ENCODE measurements at regions not wholly inside any gene's neighbourhood (a gene's known extent, or its start where the extent isn't known, plus 50 kb on each side); places are given as distances from the start of the nearest gene placed in this dataset.

DNA sequence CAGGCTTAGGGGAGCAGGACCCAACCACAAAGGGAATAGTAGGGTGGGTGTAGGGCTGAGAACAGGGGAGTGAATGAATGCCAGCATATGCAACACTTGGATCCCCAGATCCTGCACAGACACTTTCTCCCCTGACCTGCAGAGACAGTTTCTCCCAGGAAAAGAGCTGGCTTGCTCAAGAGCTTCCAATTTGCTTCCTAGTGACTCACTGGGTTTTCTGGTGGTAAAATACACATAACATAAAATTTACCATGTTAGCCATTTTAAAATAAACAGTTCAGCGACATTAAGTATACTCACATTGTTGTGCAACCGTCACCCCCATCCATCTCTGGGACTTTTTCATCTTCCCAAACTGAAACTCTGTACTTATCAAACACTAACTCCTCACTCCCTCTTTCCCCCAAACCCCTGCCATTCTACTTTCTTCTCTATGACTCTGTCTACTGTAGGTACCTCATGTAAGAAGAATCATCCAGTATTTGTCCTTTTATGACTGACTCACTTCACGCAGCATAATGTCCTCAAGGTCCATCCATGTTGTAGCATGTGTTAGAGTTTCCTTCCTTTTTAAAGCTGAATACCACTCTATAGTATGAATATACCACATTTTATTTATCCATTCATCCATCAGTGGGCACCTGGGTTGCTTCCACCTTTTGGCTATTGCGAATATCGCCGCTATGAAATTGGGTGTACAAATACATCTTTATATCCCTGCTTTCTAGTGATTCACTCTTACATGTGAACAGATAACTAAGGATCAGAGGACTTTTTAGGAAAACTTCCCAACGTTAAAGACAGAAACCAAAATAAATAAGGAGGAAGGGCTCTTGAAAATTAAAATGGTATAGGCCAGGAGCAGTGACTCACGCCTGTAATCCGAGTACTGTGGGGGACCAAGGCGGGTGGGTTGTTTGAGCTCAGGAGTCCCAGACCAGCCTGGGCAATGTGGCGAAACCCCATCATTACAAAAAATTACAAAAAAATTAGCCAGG lies 95.6 kb upstream of the TJP1 start:
- peak; percentile 40 for DNase-seq (ENCODE audit: low spot score)

DNA sequence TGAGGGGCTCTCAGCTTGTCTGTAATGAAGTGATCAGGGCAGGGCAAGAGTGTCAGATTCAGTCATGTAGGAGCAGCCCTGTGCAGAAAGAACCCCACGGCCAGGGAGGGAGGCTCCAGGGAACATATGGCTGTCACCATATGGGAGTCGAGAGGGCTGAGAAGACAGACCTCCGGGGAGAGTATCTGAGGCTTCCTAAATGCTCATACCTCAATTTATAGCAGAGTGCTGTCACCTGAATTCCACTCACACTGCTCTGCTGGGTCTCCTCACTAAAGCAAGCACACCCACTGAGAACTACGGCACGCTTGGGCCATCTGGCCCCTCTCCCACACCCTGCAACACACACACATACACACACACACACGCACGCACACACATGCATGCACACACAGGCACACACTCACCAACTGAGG lies 92.3 kb upstream of the TJP1 start:
- no peak for DNase-seq (ENCODE audit: low spot score)

DNA sequence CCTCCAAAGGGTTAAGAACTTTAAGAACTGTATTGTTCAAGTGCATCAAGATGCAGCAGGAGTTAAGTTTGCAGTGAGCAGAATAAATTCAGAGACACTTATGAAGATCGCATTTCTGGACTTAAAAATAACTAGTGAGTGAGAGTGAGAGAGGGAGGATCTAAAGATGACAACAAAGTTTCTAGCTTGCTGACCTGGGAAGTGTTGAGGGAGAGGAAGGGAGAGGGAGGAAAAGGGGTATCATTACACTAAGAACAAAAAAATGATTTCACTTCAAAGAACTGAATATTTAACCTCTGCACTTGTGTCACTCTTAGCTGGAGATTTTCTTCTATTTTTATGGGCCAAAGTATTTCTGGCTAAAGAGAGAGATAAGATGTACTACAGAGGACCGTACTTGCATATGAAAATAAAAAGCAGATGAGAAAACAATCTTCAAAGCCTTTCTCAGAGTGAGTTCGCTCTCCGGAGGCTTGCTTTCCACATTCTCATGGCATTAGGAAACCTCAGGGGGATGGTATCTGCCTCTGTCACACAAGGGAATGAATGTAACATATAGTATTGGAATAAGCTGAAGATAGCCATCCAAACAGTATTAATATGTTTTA lies 91.4 kb upstream of the TJP1 start:
- no peak for DNase-seq (ENCODE audit: low spot score)

DNA sequence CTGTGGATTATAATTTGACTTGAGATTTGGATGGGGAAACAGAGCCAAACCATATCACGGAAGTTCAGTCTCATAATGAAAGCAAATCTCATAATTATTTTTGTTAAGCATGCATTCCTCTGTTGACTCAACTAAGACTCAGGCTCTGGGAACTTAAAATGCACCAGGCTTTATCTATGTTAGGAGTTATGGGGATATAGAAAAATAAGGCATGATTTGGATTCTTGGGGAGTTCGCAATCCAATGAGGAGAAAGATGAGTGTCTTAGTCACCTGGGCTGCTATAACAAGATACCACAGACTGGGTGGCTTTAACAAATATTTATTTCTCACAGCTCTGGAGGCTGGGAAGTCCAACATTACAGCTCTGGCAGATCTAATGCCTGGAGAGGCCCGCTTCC lies 89.4 kb upstream of the TJP1 start:
- no peak for DNase-seq (ENCODE audit: low spot score)

DNA sequence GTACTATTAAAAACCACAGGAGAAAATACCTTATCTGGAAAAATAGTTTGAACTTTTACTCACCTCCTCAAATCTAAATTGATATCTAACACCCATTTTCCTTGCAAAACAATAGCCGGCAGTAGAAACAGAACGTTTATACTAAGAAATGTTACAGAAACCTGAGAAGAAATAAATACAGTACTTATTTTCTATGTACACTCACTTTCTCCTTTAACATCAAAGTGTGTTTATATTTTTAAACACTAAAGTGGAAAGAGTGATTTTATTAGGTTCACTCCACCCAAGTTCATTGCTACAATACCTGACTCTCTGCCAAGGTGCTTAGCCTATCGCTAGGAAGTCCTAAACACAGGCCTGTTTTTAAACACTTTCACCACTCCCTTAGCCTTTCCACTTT lies 87.8 kb upstream of the TJP1 start:
- no peak for DNase-seq (ENCODE audit: low spot score)

DNA sequence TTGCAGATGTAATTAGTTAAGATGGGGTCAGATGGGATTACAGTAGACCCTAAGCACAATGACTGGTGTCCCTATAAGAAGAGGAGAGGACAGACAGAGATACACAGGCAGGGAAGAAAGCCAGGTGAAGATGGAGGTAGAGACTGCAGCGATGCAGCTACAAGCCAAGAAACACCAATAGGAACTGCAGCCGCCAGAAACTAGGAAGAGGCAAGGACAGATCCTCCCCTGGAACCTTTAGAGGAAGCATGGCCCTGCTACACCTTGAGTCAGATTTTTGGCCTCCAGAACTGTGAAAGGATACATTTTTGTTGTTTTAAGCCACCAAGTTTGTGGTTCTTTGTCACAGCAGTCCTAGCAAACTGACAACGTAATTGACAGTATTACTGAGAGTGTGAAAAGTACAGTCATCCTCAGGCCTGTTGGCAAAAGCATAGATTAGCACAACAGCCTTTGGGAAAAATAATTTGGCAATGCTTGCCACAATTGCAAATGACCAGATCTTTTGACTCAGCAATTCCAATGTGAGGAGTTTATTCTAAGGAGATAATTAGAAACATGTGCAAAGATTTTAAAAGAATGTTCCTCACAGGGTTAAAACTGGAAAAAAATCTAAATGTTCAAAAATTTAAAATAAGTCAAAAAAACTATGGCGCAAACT lies 82.6 kb upstream of the TJP1 start:
- DNase-seq (ENCODE audit: low spot score), result no peak

DNA sequence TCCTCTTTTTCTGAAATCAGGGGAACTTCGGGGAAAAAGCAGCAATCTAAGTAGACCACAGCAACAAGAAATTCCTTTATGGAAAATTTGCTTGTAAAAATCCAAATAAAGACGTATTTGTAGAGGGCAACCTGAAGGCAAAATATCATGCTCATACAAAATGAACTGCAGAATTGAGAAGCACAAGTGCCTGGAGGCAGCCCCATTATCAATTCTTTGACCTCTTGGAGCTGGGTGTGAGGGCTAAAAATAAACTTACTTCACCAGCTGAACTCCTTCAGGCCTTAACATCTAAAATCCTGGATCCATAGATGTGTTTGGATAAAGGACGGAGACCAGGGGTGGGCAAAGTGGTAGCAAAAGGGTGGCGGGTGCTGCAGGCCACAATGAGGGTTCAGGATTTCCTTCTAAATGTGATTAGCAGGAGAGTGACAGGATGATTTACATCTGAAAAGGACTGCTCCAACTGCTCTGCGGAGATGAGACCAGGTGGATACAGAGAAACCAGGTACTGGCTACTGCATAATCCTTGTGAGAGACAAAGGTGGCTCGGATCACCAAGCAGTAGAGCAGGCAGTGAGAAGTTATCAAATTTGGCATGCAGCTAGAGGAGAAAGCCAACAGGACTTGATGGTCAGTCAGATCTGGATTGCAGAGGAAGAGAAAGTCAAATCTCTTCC lies 81.7 kb upstream of the TJP1 start:
- DNase-seq (ENCODE audit: low spot score), result no peak

DNA sequence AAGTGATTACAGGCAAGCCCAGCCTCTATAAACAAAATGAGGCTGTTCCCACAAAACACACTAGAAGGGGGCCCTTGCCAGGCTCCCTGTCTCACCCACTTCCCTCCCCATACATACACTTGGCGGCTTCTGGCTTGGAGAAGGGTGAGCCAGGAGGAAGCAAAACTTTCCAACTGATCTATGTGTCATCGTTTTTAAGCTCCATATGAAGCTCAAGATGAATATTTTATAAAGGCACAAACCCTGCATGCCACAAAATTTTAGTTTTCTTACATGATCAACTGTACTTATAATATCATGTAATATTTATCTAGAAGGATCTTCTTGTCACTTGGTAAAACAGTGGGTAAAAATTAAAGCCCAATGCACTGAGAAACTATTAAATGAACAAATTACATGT lies 80.8 kb upstream of the TJP1 start:
- DNase-seq (ENCODE audit: low spot score), result no peak

DNA sequence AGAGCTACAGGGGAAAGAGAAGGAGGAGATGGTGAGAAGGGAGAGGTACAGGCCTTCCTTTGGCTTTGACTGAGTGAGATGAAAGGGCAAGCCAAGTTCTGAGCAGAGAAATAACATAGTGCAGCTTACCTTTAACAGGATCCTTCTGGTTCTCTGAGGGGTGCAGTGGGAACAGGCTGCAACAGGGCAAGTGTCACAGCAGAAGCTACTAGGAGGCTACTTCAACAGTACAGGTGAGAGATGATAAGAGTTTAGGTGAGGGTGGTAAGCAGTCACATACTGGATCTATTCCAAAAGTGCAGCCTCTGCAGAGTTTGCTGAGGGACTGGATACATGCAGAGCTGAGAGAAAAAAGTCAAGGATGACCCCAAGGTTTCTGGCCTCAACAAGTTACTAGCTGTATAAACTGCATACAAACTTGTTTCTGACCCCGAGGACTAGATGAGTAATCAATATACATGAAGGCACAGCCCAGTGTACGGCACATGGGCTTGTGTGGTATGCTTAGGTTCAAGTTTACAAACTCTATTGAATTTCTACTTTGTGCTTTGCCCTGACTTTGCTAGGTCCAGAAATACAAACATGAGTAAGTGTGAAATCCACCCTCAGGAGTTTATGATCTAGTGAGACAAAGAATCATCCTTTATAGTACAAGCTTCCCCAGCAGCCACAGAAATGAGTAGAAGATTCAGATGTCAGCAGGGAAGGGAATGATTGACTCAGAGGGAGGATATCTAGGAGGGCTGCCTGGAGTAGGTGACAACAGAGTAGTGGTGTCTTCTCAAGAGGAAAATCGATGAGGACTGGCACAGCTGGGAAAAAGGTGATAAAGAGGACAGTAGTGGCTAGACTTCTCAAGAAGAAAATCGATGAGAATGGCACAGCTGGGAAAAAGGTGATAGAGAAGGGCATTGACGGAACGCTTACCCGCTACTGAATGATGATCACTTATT lies 78.2 kb upstream of the TJP1 start:
- no peak for DNase-seq (ENCODE audit: low spot score)

DNA sequence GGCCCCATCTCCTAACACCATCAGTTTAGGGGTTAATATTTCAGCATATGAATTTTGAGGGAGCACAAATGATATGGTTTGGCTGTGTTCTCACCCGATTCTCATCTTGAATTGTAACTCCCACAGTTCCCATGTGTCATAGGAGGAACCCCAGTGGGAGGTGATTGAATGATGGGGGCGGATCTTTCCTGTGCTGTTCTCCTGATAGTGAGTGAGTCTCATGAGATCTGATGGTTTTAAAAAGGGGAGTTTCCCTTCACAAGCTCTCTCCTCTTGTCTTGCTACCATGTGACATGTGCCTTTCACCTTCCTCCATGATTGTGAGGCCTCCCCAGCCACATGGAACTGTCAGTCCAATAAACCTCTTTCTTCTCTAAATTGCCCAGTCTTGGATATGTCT lies 73.8 kb upstream of the TJP1 start:
- DNase-seq (ENCODE audit: low spot score), result no peak

DNA sequence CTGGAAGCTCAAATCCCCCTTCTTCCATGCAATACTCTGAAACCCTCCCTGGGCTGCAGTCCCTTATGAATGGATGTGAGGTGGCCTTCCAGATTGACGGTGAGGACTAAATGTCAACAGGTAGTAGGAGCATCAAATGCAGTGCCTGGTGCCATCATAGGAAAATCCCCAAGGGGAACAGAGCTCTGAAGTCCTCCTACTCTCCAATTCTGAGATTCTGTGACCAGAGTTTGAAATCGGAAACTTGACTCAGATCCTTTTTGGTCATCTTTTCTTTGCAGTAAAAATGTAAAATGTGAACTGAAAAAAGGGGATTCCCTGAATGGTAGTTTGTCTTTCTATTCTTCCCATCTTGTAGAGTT lies 68.8 kb upstream of the TJP1 start:
- no peak for DNase-seq (ENCODE audit: low spot score)

DNA sequence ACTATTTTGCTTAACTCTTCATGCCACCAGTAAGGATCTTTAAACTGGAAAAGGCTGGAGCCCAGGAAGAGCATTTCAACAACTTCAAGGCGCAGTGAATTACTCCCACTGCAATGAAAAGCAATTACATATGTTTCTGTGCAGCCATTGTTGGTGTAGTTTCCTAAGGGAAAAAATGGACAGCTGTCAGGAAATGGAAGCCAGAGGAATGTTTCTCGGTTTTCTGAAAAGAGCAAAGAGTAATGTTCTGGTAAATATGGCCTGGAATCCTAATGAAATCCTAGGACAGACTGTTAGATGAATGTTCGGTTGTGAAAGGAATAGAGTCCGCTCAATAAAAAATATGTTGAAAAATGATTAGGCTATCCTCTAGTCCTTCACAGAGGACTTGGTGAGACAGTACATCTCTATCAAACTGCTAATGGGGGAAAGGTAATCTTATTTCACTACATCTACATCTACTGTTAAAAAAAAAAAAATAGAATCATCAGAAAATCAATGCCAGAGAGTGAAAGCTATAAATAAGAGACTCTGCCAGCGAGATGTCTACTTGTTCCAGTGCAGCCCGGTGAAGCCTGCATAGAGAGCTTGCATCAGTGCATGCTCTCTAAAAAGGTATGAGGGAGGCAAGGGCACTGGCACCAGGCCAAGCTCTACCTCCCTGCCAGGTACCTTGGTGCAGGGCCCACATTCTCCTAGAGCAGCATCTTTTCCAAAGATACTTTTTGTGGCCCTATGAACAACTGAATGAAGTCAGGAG lies 68.2 kb upstream of the TJP1 start:
- DNase-seq (ENCODE audit: low spot score), result no peak

DNA sequence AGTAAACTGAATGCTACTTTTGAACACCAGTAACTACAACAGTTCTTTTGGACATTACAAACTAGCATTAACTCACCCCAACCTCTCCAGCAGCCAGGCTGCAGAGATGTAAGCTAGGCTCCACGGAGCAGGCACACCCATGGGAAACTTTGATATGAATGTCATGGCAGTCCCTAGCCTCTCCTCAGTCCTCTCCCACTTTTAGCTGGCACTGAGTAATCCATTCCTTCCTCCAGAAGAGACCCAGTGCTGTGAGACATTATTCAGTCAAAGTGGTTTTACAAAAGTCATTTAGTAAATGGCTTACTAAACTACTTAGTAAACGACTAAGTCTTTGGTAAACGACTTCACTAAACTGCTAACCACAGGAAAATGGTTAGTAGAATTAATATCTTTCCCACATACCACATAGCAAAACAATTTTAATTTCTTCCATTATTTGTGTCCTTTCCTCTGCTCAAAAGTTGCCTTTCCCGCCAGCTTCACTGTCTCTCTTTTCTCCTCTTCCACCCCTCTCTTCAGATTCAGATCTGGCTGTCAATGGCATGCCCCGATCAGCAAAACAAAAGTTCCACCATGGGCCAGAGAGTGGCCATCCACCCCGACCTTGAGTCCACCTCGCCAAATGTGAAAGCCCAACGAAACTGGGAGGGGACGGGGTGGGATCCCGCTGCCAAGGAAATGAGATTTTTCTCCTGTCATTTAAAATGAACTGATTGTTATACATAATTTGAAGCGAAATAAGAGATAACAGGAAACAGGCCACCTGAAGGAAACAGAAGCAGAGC lies 67.5 kb upstream of the TJP1 start:
- no peak for DNase-seq (ENCODE audit: low spot score)

DNA sequence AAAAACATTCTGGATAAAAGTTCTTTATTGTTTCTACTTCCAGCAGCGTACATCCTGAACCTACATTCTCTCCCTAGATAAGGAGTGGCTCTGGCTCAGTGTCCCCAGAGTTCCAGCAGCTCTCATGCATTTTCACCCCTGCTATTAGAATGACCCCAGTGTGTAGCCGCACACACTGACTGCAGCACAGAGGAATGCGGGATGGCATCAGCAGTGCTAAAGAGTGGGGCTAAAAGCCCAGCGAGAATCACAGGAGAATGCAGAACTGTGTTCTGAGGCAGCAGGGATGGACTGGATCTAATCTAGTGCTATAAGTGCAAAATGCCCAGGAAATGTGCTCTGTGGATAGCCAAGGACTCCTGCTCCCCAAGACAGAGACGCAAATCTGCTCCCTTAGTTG lies 66.4 kb upstream of the TJP1 start:
- peak; percentile 65 for DNase-seq (ENCODE audit: low spot score)

DNA sequence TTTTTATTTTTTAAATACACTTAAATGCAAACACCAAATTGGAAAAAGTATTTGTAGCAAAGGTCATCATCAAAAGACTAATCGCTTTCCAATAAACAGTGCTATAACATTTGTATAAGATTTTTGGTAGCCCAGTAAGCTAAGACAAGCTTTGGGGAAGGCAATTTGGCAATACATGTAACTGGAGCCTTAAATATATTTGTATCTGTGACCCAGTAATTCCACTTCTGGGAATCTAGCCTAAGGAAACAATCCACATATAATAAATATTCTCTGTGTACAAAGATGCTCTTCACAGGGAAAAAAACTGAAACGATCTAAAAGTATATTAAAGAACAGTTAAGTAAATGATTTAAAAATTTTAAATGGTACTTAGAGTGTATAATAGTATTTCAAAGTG lies 65.5 kb upstream of the TJP1 start:
- DNase-seq (ENCODE audit: low spot score), result no peak

DNA sequence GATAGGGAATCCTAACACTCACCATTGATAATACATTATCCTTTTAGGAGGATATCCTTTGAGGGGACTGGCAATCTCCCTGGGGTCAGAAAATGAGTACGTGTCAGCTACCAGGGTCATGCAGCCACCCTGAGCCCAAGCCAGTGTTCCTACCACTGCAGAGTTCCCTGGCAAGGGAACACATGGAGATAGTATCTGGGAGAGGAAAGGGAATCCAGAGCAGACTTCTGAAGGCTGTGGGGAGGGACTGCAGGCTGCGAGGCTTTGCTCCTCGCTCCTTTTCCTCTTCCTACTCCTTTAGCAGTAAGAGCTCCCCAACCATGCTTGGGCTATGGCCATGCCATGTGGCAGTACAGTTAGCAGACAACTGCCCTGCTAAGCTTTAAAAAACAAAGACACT lies 62.9 kb upstream of the TJP1 start:
- no peak for DNase-seq (ENCODE audit: low spot score)

DNA sequence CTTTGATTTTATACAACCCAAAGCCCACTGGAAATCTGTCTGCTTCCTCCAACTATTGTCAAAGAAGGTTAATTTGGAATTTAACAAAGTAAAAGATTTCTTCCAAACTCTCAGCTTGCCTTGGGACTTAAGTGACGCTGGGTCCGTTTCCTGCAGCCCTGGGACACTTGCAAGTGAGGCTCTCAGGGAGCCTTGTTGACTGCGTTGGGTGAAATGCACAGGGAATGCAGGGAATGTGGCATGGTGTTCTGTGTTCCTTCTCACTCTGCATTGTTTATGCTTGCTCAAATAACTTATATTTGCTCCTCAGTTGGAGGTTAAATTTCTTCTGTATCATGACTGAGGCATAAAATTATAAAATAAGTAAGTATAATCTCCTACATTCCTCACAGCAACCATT lies 60.9 kb upstream of the TJP1 start:
- no peak for DNase-seq (ENCODE audit: low spot score)

DNA sequence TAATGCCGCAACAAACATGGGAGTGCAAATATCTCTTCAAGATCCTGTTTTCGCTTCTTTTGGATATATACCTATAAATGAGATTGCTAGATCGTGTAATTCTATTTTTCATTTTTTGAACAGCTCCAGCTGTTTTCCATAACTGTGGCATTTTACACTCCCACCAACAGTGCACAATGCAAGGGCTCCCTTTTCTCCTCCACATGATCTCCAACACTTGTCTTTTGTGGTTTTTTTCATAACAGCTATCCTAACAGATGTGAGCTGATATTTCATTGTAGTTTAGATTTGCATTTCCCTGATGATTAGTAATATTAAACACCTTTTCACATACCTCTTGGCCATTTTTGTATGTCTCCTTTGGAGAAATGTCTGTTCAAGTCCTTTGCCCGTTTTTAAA lies 58.6 kb upstream of the TJP1 start:
- no peak for DNase-seq (ENCODE audit: low spot score)

DNA sequence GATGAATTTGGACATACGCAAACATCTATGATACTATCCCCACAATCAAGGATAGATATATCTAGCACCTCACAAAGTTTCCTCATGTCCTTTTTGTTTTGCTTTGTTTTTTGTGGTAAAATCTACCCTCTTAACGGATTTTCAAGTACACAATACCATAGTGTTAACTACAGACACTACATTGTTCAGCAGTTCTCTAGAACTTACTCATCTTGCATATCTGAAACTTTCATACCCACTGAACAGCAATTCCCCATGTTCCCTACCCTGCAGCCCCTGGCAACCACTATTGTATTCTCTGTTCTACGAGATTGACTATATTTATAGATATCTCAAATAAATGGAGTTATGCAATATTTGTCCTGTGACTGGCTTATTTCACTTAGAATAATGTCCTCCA lies 58.1 kb upstream of the TJP1 start:
- DNase-seq (ENCODE audit: low spot score), result no peak

DNA sequence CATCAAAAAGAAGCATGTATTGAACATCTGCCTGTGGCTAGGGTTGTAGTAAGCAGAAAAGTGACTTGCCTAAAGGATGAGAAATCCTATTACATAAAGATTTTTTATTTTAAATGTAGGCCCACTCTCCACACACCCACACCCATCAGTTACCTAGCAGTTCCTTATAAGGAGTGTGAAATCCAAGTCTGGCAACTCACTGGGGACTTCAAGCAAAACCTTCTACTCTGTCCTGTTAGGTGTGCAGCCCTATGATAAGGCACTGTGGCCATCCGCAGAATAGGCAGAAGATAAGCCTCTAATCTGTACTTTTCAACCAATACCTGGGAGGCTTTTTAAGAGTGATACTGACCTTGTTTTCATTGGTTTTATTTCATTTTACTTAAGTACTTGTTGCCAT lies 52.7 kb upstream of the TJP1 start:
- DNase-seq (ENCODE audit: low spot score), result no peak

Measured in AG08396 (cell line).